ENCODE measurements at regions not wholly inside any gene's neighbourhood (a gene's known extent, or its start where the extent isn't known, plus 50 kb on each side); places are given as distances from the start of the nearest gene placed in this dataset.

DNA sequence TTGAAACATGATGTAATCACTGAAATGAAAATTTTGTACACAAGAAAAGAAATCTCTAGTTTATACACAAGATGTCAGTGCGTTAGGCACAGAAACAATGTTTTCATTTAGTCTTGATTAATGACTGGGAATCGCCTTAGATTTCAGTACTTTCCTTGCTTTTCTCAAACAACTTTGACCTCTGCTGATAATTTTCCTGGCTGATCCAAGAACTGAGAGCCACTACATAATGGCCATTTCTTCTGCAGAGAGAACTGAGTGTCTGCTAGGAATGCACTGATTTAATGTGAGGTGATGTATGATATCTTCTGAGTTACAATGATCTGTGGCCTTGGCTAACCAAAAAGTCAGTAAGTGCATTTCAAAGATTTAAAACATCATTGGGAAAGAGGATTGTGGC, 308.1 kb downstream of the CTH start:
- TF ChIP-seq, protein P1, sequence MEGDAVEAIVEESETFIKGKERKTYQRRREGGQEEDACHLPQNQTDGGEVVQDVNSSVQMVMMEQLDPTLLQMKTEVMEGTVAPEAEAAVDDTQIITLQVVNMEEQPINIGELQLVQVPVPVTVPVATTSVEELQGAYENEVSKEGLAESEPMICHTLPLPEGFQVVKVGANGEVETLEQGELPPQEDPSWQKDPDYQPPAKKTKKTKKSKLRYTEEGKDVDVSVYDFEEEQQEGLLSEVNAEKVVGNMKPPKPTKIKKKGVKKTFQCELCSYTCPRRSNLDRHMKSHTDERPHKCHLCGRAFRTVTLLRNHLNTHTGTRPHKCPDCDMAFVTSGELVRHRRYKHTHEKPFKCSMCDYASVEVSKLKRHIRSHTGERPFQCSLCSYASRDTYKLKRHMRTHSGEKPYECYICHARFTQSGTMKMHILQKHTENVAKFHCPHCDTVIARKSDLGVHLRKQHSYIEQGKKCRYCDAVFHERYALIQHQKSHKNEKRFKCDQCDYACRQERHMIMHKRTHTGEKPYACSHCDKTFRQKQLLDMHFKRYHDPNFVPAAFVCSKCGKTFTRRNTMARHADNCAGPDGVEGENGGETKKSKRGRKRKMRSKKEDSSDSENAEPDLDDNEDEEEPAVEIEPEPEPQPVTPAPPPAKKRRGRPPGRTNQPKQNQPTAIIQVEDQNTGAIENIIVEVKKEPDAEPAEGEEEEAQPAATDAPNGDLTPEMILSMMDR (IDR thresholded peaks at IDR 0.05) = no peak
- no peak for TF ChIP-seq EZH2 (IDR thresholded peaks at IDR 0.05)
